ENCODE measurements at regions not wholly inside any gene's neighbourhood (a gene's known extent, or its start where the extent isn't known, plus 50 kb on each side); places are given as distances from the start of the nearest gene placed in this dataset.
A peak's percentile ranks its signal among the peaks of the same experiment; 100 is the strongest.

DNA sequence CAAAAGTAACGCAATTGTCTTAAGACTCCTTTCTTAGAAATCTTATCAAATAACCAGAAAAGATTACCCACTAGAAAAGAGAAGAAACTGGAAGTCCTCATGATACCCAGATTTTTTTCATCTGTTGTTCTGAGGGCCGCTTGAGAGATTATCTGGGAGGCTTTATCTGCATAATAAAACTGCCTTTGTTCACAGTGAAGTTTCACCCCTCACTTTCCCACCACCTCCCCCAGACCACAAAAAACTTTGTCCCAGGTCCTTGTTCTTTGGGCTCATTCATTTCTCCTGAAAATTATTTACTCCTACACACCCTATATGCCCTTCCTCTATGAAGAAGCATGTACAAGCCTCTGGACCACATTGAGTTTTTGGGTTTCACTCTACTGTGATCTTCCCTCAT is 745.1 kb upstream of the COBL start:
- DNase-seq (ENCODE audit: insufficient read length, low spot score): no peak
- no peak for TF ChIP-seq CTCF (IDR thresholded peaks at IDR 0.05; ENCODE audit: insufficient read depth, missing control alignments)
- peak; percentile 29 for FAIRE-seq

- no peak for FAIRE-seq
- TF ChIP-seq CTCF (IDR thresholded peaks at IDR 0.05; ENCODE audit: insufficient read depth, missing control alignments): no peak
- DNase-seq (ENCODE audit: insufficient read length, low spot score): no peak
Observed at GRCh38 chr7:52053525-52053924, 736.9 kb upstream of the COBL start.

DNA sequence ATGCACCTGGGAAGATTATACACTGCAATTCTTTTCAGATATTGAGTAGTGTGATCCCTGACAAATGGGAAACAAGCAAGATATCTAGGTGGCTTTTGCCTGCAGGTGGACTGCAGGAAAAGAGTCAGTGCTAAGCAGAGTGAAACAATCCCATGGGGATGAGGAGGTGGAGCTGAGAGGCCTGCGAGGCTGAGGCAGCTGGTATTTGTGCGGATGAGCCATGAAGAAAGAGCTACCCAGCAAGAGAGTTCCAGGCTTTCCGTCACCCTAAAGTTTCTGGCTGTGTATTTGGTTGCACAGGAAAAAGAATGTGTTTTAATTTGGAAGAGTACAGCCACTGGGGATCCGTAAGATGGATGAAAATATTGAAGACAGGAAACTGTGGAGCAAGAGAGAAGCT is 714.1 kb upstream of the COBL start:
- FAIRE-seq: peak; percentile 76

DNA sequence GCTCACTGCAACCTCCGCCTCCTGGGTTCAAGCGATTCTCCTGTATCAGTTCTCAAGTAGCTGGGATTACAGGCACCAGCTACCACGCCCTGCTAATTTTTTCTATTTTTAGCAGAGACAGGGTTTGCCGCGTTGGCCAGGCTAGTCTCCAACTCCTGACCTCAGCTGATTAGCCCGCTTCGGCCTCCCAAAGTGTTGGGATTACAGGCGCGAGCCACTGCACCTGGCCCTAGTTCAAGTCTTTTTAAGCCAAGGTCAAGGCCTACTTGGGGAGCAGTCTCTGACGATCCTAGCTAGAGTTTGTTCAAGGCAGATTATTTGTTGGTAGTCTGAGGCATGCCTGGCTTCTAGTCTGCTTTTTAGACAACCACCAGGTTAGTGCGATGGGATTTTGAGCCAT is 709.5 kb upstream of the COBL start:
- TF ChIP-seq CTCF (IDR thresholded peaks at IDR 0.05; ENCODE audit: insufficient read depth, missing control alignments): no peak
- FAIRE-seq: no peak
- no peak for DNase-seq (ENCODE audit: insufficient read length, low spot score)

More for the DNA sequence above, 714.1 kb upstream of the COBL start:
- no peak for DNase-seq (ENCODE audit: insufficient read length, low spot score)
- no peak for TF ChIP-seq CTCF (IDR thresholded peaks at IDR 0.05; ENCODE audit: insufficient read depth, missing control alignments)

DNA sequence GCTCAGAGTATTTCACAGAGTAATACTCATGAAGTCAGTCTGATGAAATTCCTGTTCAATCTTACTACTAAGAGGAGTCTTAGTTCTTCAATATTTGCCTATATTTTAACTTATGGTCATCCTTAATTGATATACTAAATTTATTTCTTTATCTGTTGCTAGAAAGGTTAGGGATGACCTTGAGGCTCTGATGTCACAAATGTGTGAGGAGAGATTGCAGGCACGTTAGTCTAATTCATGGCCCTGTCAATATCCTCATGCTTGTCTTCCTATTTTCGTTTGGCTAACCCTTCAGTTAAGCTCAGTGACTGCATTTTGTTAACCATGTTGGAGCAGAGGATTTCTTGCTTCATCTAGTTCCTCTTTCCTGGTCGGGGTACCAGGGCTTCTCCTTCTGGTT is 704.7 kb upstream of the COBL start:
- no peak for FAIRE-seq
- no peak for DNase-seq (ENCODE audit: insufficient read length, low spot score)
- TF ChIP-seq CTCF (IDR thresholded peaks at IDR 0.05; ENCODE audit: insufficient read depth, missing control alignments): no peak

GRCh38 chr7:52018680-52019054 is 702.1 kb upstream of the COBL start:
- DNase-seq (ENCODE audit: insufficient read length, low spot score): no peak
- TF ChIP-seq CTCF (IDR thresholded peaks at IDR 0.05; ENCODE audit: insufficient read depth, missing control alignments): no peak

GRCh38 chr7:52017802-52018679 is 701.4 kb upstream of the COBL start:
- no peak for DNase-seq (ENCODE audit: insufficient read length, low spot score)
- TF ChIP-seq CTCF (IDR thresholded peaks at IDR 0.05; ENCODE audit: insufficient read depth, missing control alignments): no peak
- FAIRE-seq: peak; percentile 70

More at GRCh38 chr7:52018680-52019054, 702.1 kb upstream of the COBL start:
- no peak for FAIRE-seq

Data from D721Med (cell line).